Fibroblast of lung (primary cell): ENCODE measurements at regions not wholly inside any gene's neighbourhood (a gene's known extent, or its start where the extent isn't known, plus 50 kb on each side); places are given as distances from the start of the nearest gene placed in this dataset.
A peak's percentile ranks its signal among the peaks of the same experiment; 100 is the strongest.

Experiments used
- DNase-seq, 2 donors: peaks; one replicate each; pipeline versions ENCODE4 v3.0.0 to v3.0.0-alpha.2; 2010; ENCODE audit warnings: low read depth in 2 of 2
- H2AFZ ChIP-seq: 2 replicates; pipeline ENCODE4 v1.5.1; 2012; ENCODE audit warnings: low read length, control low read depth, inconsistent platforms
- H3K27ac ChIP-seq: 2 replicates; pipeline ENCODE4 v1.5.1; 2011; ENCODE audit warnings: low read length, control low read depth; ENCODE audit not compliant: insufficient read depth
- H3K27me3 ChIP-seq: 2 replicates; pipeline ENCODE4 v1.5.1; 2011; ENCODE audit warnings: mild to moderate bottlenecking, low read length; ENCODE audit not compliant: control insufficient read depth, insufficient read depth
- H3K36me3 ChIP-seq: 2 replicates; pipeline ENCODE4 v1.5.1; 2011; ENCODE audit warnings: low read length; ENCODE audit not compliant: control insufficient read depth, insufficient read depth
- H3K4me1 ChIP-seq: 2 replicates; pipeline ENCODE4 v1.5.1; 2011; ENCODE audit warnings: low read length; ENCODE audit not compliant: control insufficient read depth, insufficient read depth; ENCODE audit errors: extremely low read depth
- H3K4me2 ChIP-seq: 2 replicates; pipeline ENCODE4 v1.5.1; 2011; ENCODE audit warnings: low read length, control low read depth; ENCODE audit not compliant: insufficient read depth; ENCODE audit errors: extremely low read depth
- H3K4me3 ChIP-seq, 4 experiments: fragments of 200-600 bp in 1 of 4; sonication (generic) in 1 of 4; replicated peaks in 1 of 4; 2 replicates each; pipeline ENCODE4 v1.5.1; 2011 to 2016; ENCODE audit warnings: low read length in 4 of 4, low read depth in 3 of 4, mild to moderate bottlenecking in 3 of 4, control low read depth in 2 of 4, inconsistent platforms in 1 of 4, mixed read lengths in 1 of 4; ENCODE audit not compliant: insufficient read depth in 1 of 4; ENCODE audit errors: control extremely low read depth in 1 of 4
- H3K79me2 ChIP-seq: 2 replicates; pipeline ENCODE4 v1.5.1; 2012; ENCODE audit warnings: mild to moderate bottlenecking, low read length, inconsistent platforms; ENCODE audit not compliant: control insufficient read depth, insufficient read depth
- H3K9ac ChIP-seq: 2 replicates; pipeline ENCODE4 v1.5.1; 2011; ENCODE audit warnings: mild to moderate bottlenecking, low read length, control low read depth; ENCODE audit not compliant: insufficient read depth
- H3K9me3 ChIP-seq: 2 replicates; pipeline ENCODE4 v1.5.1; 2012; ENCODE audit warnings: low read depth, low read length; ENCODE audit not compliant: control insufficient read depth, insufficient read depth
- H4K20me1 ChIP-seq: 2 replicates; pipeline ENCODE4 v1.5.1; 2011; ENCODE audit warnings: low read length; ENCODE audit not compliant: control insufficient read depth, insufficient read depth; ENCODE audit errors: extremely low read depth
- CTCF ChIP-seq, 2 donors: IDR thresholded peaks in 1 of 2; conservative IDR thresholded peaks in 1 of 2; 1 replicate in 1 of 2; 2 replicates in 1 of 2; pipeline ENCODE4 v1.5.1; 2011 to 2012; ENCODE audit warnings: low read length in 2 of 2, control low read depth in 1 of 2, inconsistent platforms in 1 of 2, low read depth in 1 of 2, mild to moderate bottlenecking in 1 of 2
- EZH2 ChIP-seq: IDR thresholded peaks from 2 replicates; pipeline ENCODE4 v1.5.1; 2012; ENCODE audit warnings: low read length, control low read depth, mild to moderate bottlenecking; ENCODE audit errors: missing control alignments

- H3K36me3 ChIP-seq, result no peaks in the 10 kb centered on the region
- H3K4me1 ChIP-seq, result no peaks in the 10 kb centered on the region
Observed at GRCh38 chr5:159799701-159800100, 116.6 kb upstream of the ADRA1B start.

GRCh38 chr5:159800131-159800840 is 116.0 kb upstream of the ADRA1B start:
- no peak overlapping the region for H2AFZ ChIP-seq
- no peaks in the 10 kb centered on the region for H3K79me2 ChIP-seq
- TF ChIP-seq CTCF (conservative IDR thresholded peaks at IDR 0.05 in 1 of 2, IDR thresholded peaks at IDR 0.05 in 1 of 2; ENCODE audit: low read depth in 1 of 2, low read length in 2 of 2), result no peak

More at GRCh38 chr5:159799701-159800100, 116.6 kb upstream of the ADRA1B start:
- Histone ChIP-seq H3K9ac (no peak overlapping the region), H3K9me3 (no peaks in the 10 kb centered on the region), H3K4me2 (no peak overlapping the region), H4K20me1 (no peaks in the 10 kb centered on the region), H3K27ac (no peak overlapping the region), H3K4me3 (no peak overlapping the region), H2AFZ (no peak overlapping the region), H3K79me2 (no peaks in the 10 kb centered on the region), H3K27me3 (no peaks in the 10 kb centered on the region)
- DNase-seq, result no peak
- TF ChIP-seq CTCF (conservative IDR thresholded peaks at IDR 0.05 in 1 of 2, IDR thresholded peaks at IDR 0.05 in 1 of 2; ENCODE audit: low read depth in 1 of 2, low read length in 2 of 2) (no peak), EZH2 (no peak)

GRCh38 chr5:159801303-159801702 is 115.0 kb upstream of the ADRA1B start:
- no peak overlapping the region for H3K4me2 ChIP-seq
- TF ChIP-seq CTCF (conservative IDR thresholded peaks at IDR 0.05 in 1 of 2, IDR thresholded peaks at IDR 0.05 in 1 of 2; ENCODE audit: low read depth in 1 of 2, low read length in 2 of 2) (no peak), EZH2 (no peak)
- no peaks in the 10 kb centered on the region for H3K27me3 ChIP-seq
- H2AFZ ChIP-seq, result no peak overlapping the region
- H3K79me2 ChIP-seq, result no peaks in the 10 kb centered on the region
- no peaks in the 10 kb centered on the region for H3K4me1 ChIP-seq
- H3K27ac ChIP-seq, result no peak overlapping the region
- H4K20me1 ChIP-seq, result no peaks in the 10 kb centered on the region
- no peak overlapping the region for H3K4me3 ChIP-seq
- no peak for DNase-seq
- H3K9me3 ChIP-seq, result no peaks in the 10 kb centered on the region
- no peaks in the 10 kb centered on the region for H3K36me3 ChIP-seq
- H3K9ac ChIP-seq, result no peak overlapping the region

More at GRCh38 chr5:159800131-159800840, 116.0 kb upstream of the ADRA1B start:
- H3K36me3 ChIP-seq, result no peaks in the 10 kb centered on the region
- H3K4me3 ChIP-seq, result no peak overlapping the region
- DNase-seq, result peak in 1 of 2 donors; percentile 55
- no peak overlapping the region for H3K9ac ChIP-seq
- no peak overlapping the region for H3K4me2 ChIP-seq
- H3K4me1 ChIP-seq, result no peaks in the 10 kb centered on the region
- H3K9me3 ChIP-seq, result no peaks in the 10 kb centered on the region
- H3K27ac ChIP-seq, result no peak overlapping the region
- no peaks in the 10 kb centered on the region for H3K27me3 ChIP-seq
- no peaks in the 10 kb centered on the region for H4K20me1 ChIP-seq
